DND-41 (cell line): ENCODE measurements at regions not wholly inside any gene's neighbourhood (a gene's known extent, or its start where the extent isn't known, plus 50 kb on each side); places are given as distances from the start of the nearest gene placed in this dataset.

Source experiments
- CTCF ChIP-seq: IDR thresholded peaks from 2 replicates; pipeline ENCODE4 v1.5.1; 2012; ENCODE audit warnings: borderline replicate concordance, low read length, moderate library complexity, mild to moderate bottlenecking; ENCODE audit not compliant: poor library complexity, severe bottlenecking; ENCODE audit errors: extremely low read depth
- EZH2 ChIP-seq: IDR thresholded peaks from 3 replicates; pipeline ENCODE4 v1.6.1; 2012; ENCODE audit warnings: borderline replicate concordance, low read depth, mild to moderate bottlenecking, moderate library complexity, low read length, inconsistent platforms; ENCODE audit not compliant: severe bottlenecking

GRCh38 chr2:150806336-150806735 is 318.9 kb upstream of the RND3 start:
- TF ChIP-seq CTCF: no peak
- no peak for TF ChIP-seq EZH2
